Heart left ventricle (tissue), 13 donors: ENCODE measurements at regions not wholly inside any gene's neighbourhood (a gene's known extent, or its start where the extent isn't known, plus 50 kb on each side); places are given as distances from the start of the nearest gene placed in this dataset.

Source experiments
- POLR2A ChIP-seq, 2 donors: fragments of 450-650 bp; IDR thresholded peaks; one replicate each; pipeline ENCODE4 v1.6.1; 2017; ENCODE audit warnings: antibody characterized with exemption in 2 of 2, mild to moderate bottlenecking in 2 of 2, moderate library complexity in 2 of 2
- TF ChIP-seq, protein P1 (sequence below), 12 donors: fragments of 200-600 bp; sonication (generic) in 4 of 12; IDR thresholded peaks; one replicate each; pipeline versions ENCODE4 v1.5.0 to v1.8.0; 2018 to 2022; ENCODE audit warnings: antibody characterized with exemption in 12 of 12, mild to moderate bottlenecking in 5 of 12
- donor health status: ischemic (EF 13 %, LVEDD 7.1; RV severe dilation, severe dysfunction).
- donor health status: DM: no; HTN: yes; CAD: no.
- donor health status: DM: no; HTN: no; CAD: no.
- donor health status: ischemic (EF 25% LVEDD 6.9; RV normal size, moderate dysfunction).
- donor health status: ischemic (EF 25% LVEDD 5.7; RV mildly dilated, moderate dysfunction).
- donor health status: ischemic (EF 35%, LVEDD 5.7; RV mildly dilated, moderate dysfunction).
- donor health status: nonischemic (EF 11% LVEDD 7.7; RV severe dilation, severe dysfunction).
- donor health status: DM: yes; HTN: yes; CAD: no.
- donor health status: PGD.
- donor health status: ischemic (EF 29% LVEDD 5.4; RV normal size, mild dysfunction).
- donor health status: nonischemic (EF 23%, LVEDD 6.1; RV moderate dilation, normal function).

DNA sequence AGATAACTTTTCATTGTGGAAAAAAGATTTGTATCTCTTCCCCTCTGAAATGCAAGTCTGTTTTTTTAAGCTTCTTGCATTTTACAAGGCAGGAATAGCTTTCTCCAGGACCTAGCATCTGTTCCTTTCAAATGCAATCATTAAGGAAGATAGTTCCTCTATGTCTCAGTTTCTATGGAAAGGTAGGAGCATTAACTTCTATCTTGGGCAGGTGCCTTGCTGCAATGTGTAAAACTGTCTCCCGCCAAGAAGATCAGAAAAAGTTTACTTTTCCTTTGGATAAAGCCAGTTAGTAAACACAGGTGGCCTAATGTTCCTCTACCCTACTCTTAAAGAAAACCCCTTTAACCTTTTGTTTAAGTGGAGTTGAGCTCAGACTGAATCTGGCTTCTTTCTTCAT lies 560.6 kb upstream of the CYLC2 start:
- TF ChIP-seq, protein P1, sequence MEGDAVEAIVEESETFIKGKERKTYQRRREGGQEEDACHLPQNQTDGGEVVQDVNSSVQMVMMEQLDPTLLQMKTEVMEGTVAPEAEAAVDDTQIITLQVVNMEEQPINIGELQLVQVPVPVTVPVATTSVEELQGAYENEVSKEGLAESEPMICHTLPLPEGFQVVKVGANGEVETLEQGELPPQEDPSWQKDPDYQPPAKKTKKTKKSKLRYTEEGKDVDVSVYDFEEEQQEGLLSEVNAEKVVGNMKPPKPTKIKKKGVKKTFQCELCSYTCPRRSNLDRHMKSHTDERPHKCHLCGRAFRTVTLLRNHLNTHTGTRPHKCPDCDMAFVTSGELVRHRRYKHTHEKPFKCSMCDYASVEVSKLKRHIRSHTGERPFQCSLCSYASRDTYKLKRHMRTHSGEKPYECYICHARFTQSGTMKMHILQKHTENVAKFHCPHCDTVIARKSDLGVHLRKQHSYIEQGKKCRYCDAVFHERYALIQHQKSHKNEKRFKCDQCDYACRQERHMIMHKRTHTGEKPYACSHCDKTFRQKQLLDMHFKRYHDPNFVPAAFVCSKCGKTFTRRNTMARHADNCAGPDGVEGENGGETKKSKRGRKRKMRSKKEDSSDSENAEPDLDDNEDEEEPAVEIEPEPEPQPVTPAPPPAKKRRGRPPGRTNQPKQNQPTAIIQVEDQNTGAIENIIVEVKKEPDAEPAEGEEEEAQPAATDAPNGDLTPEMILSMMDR (IDR thresholded peaks at IDR 0.05) = no peak
- TF ChIP-seq POLR2A (IDR thresholded peaks at IDR 0.05) = no peak
